ENCODE measurements at regions not wholly inside any gene's neighbourhood (a gene's known extent, or its start where the extent isn't known, plus 50 kb on each side); places are given as distances from the start of the nearest gene placed in this dataset.

DNA sequence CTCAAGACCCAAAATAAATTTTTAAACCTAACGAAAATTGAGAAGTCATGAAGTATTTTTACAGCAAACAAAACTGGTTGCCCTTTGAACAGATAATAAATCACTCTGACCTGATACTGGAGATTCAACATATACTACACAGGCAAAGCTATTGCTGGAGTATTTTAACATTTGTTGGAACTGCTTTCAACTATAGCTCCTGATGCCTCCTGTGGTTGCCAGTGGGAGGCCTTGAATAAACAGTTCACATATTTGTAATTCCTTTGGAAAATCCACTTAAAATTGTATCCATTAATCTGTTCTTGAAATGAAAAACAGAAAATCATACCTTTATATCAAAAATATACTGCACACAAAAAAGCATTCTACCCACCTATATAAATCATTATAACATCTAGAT is 605.1 kb downstream of the KCTD8 start:
- Histone ChIP-seq H3K9me3 (no peaks in the 10 kb centered on the region), H3K36me3 (no peaks in the 10 kb centered on the region), H3K4me3 (no peak overlapping the region), H3K4me1 (no peaks in the 10 kb centered on the region), H3K27me3 (no peaks in the 10 kb centered on the region), H3K27ac (no peak overlapping the region)
- intact Hi-C loops (cut with DNase I), result no loop called here
- FAIRE-seq, result no peak
- TF ChIP-seq, protein P1, sequence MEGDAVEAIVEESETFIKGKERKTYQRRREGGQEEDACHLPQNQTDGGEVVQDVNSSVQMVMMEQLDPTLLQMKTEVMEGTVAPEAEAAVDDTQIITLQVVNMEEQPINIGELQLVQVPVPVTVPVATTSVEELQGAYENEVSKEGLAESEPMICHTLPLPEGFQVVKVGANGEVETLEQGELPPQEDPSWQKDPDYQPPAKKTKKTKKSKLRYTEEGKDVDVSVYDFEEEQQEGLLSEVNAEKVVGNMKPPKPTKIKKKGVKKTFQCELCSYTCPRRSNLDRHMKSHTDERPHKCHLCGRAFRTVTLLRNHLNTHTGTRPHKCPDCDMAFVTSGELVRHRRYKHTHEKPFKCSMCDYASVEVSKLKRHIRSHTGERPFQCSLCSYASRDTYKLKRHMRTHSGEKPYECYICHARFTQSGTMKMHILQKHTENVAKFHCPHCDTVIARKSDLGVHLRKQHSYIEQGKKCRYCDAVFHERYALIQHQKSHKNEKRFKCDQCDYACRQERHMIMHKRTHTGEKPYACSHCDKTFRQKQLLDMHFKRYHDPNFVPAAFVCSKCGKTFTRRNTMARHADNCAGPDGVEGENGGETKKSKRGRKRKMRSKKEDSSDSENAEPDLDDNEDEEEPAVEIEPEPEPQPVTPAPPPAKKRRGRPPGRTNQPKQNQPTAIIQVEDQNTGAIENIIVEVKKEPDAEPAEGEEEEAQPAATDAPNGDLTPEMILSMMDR (IDR thresholded peaks at IDR 0.05), result no peak
- WGBS, 2 donors, result 11 to 12% methylated on average over 1 of the region's 1 CpG
- ATAC-seq, result no peak
- no peak for DNase-seq

DNA sequence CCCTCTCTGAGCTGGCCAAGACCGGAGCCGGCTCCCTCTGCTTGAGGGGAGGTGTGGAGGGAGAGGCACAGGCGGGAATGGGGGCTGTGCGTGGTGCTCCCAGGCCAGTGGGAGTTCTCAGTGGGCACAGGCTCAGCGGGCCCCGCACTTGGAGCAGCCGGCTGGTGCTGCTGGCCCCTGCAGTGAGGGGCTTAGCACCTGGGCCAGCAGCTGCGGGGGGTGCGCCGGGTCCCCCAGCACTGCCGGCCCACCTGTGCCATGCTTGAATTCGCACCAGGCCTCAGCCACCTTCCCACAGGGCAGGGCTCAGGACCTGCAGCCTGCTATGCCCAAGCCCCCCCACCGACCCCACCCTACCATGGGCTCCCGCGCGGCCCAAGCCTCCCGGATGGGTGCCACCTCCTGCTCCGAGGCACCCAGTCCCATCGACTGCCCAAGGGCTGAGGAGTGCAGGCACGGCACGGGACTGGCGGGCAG is 602.5 kb downstream of the KCTD8 start:
- 90 to 97% methylated on average over 20 to 22 of the region's 22 CpGs for WGBS, 2 donors
- no peaks in the 10 kb centered on the region for H3K4me1 ChIP-seq
- DNase-seq, result peak in 2 of 6 donors; percentile 15 to 65
- no peak for ATAC-seq
- H3K9me3 ChIP-seq, result no peaks in the 10 kb centered on the region
- TF ChIP-seq, protein P1 (IDR thresholded peaks at IDR 0.05), result no peak
- no peaks in the 10 kb centered on the region for H3K27me3 ChIP-seq
- intact Hi-C loops (cut with DNase I), result no loop called here
- no peak overlapping the region for H3K4me3 ChIP-seq
- no peak overlapping the region for H3K27ac ChIP-seq
- no peaks in the 10 kb centered on the region for H3K36me3 ChIP-seq
- FAIRE-seq, result no peak

DNA sequence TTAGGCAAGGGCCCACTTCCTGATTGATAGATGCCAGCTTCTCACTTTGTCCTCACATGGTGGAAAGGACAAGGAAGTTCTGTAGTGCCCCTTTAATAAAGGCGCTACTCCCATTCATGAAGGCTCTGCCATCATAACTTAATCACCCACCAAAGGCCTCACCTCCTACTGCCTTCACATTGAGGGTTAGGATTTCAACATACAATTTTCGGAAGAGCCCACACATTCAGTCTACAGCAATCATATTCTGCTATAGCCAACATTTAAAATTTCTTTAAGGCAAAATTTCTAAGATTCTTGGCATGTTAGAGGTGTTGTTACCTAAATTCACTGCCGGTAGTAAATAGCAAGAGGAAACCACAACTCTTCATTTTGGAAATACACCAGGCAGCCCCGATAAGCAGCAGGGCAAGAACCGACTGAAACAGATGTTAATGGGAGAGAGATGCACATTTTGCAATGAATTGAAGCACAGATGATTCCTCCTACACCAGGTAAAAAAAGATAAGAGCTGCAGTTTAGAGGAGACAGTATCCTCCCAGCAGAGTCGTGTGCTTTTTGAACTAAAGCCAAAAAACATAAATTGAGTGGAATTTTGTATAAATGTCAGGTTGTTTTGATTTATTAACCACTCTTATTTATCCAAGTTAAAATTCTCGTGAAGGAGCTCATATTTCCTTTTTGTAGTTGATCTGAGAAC is 594.9 kb downstream of the KCTD8 start:
- no peak overlapping the region for H3K27ac ChIP-seq
- DNase-seq (no peak), FAIRE-seq (no peak), ATAC-seq (no peak)
- H3K4me3 ChIP-seq, result no peak overlapping the region
- 44 to 49% methylated on average over 7 of the region's 7 CpGs for WGBS, 2 donors
- H3K27me3 ChIP-seq, result no peaks in the 10 kb centered on the region
- H3K36me3 ChIP-seq, result no peaks in the 10 kb centered on the region
- no peaks in the 10 kb centered on the region for H3K9me3 ChIP-seq
- no peaks in the 10 kb centered on the region for H3K4me1 ChIP-seq
- intact Hi-C loops (cut with DNase I), result no loop called here
- TF ChIP-seq, protein P1 (IDR thresholded peaks at IDR 0.05), result no peak

DNA sequence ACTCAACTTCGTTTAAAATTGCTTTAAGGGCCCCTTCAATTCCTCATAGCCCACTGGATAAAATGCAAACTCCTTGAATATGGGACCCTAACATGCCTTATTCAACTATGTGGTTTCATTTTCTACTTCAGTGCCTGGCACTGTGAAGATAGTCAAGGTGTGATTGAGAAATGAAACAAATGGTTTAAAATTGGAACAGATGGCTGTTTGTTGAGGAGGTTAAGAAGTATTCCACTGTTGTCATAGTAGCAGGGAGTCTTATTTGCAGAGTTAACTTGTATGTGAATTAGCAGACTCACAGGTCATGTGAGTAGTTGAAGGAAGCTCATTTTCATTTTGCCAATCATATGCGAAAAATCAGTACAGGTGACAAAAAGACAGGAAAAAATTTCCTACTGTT is 593.3 kb downstream of the KCTD8 start:
- Histone ChIP-seq H3K4me3 (no peak overlapping the region), H3K36me3 (no peaks in the 10 kb centered on the region), H3K4me1 (no peaks in the 10 kb centered on the region), H3K27me3 (no peaks in the 10 kb centered on the region), H3K9me3 (no peaks in the 10 kb centered on the region), H3K27ac (no peak overlapping the region)
- intact Hi-C loops (cut with DNase I), result no loop called here
- 38 to 48% methylated on average over 2 of the region's 2 CpGs for WGBS, 2 donors
- DNase-seq (no peak), ATAC-seq (peak in 1 of 4 donors; percentile 60), FAIRE-seq (no peak)
- TF ChIP-seq, protein P1 (IDR thresholded peaks at IDR 0.05), result no peak

DNA sequence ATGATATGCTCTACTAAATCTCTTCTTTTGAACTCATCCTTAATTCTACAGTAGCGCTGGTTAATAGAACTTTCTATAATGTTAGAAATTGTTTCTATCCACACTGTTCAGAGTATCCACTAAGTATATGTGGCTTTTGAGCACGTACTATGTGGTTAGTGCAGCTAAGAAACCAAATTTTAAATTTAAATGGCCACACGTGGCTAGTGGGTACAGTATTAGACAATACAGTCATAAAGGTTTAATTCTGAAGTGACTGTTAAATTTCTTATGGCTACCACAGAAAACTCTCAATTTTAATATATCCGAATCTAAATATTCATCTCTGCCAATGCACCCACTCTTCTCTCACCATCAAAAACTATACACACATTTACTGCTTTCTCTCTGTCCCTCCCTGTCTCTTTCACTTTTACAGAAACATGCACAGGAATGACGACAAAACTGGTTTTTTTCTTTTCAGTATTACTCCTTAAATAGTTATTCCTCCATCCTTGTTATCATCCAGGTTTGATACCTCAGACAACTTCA is 583.9 kb downstream of the KCTD8 start:
- Histone ChIP-seq H3K36me3 (no peaks in the 10 kb centered on the region), H3K27ac (no peak overlapping the region), H3K4me3 (no peak overlapping the region), H3K9me3 (no peaks in the 10 kb centered on the region), H3K4me1 (no peaks in the 10 kb centered on the region), H3K27me3 (no peaks in the 10 kb centered on the region)
- DNase-seq, result no peak
- no peak for ATAC-seq
- 53 to 64% methylated on average over 5 of the region's 5 CpGs for WGBS, 2 donors
- TF ChIP-seq, protein P1 (IDR thresholded peaks at IDR 0.05), result no peak
- no peak for FAIRE-seq
- intact Hi-C loops (cut with DNase I), result no loop called here

Measured in pancreas (tissue), 10 donors.